HCT116 (cell line): ENCODE measurements at regions not wholly inside any gene's neighbourhood (a gene's known extent, or its start where the extent isn't known, plus 50 kb on each side); places are given as distances from the start of the nearest gene placed in this dataset.

Experiments
- ATAC-seq: fragments of 200-7000 bp; cut with Tn5 transposase; 2 replicates; pipeline ENCODE4 v1.9.1; 2020; ENCODE audit warnings: mild to moderate bottlenecking, moderate library complexity
- BruUV-seq: library from RNA; stranded (reverse); fragments of 400-500 nt; replicated peaks from 2 replicates; lab custom pipeline; 2021; lab: Mats Ljungman, UMichigan
- CTCF ChIA-PET: fragments of 300-600 bp; sonication (Branson Sonifier 250); formaldehyde crosslinking; loops from one replicate; lab custom pipeline; 2021; ENCODE audit warnings: antibody characterized with exemption; lab: Charles Lee
- POLR2A ChIA-PET: fragments of 300-600, 350-600 bp; sonication (Branson Sonifier 250); formaldehyde crosslinking; loops from one replicate; lab custom pipeline; 2021; ENCODE audit warnings: antibody characterized with exemption; lab: Charles Lee
- RAD21 ChIA-PET, 2 experiments: fragments of 300-600 bp; sonication (Branson Sonifier 250); formaldehyde crosslinking; loops; one replicate each; lab custom pipeline; 2023; ENCODE audit warnings: low total read pairs in 2 of 2; ENCODE audit not compliant: uncharacterized antibody in 2 of 2, unreplicated experiment in 2 of 2, low non-redundant PET in 1 of 2; lab: Charles Lee
- DNase-seq: peaks from one replicate; pipeline ENCODE4 v3.0.0-alpha.2; 2010; ENCODE audit warnings: low read depth, low spot score
- H2AFZ ChIP-seq: fragments of 200-600 bp; shearing (Covaris generic), sonication (generic); 2 replicates; pipeline ENCODE4 v1.6.1; 2017; ENCODE audit warnings: low read depth, mixed run types, mixed read lengths, antibody characterized with exemption, low read length; ENCODE audit not compliant: poor library complexity, severe bottlenecking
- H3K27ac ChIP-seq: 2 replicates; pipeline ENCODE4 v1.5.1; 2012; ENCODE audit warnings: low read depth, low read length
- H3K27me3 ChIP-seq: fragments of 200-600 bp; sonication (generic); 2 replicates; pipeline ENCODE4 v1.6.1; 2016; ENCODE audit warnings: mixed run types, low read length, mixed read lengths; ENCODE audit not compliant: insufficient read depth
- H3K36me3 ChIP-seq, 2 experiments: fragments of 200-500 bp in 1 of 2; fragments of 200-600 bp in 1 of 2; sonication (Bioruptor generic) in 1 of 2; sonication (generic) in 1 of 2; 2 replicates each; pipeline versions ENCODE4 v1.5.1 to v1.6.1; 2014 to 2016; ENCODE audit warnings: low read length in 2 of 2, inconsistent platforms in 1 of 2, mixed read lengths in 1 of 2, mixed run types in 1 of 2; ENCODE audit not compliant: insufficient read depth in 2 of 2, control insufficient read depth in 1 of 2
- H3K4me1 ChIP-seq, 2 experiments: fragments of 200-600 bp in 1 of 2; sonication (generic) in 1 of 2; 2 replicates each; pipeline versions ENCODE4 v1.5.1 to v1.6.1; 2012 to 2017; ENCODE audit warnings: low read length in 2 of 2, inconsistent platforms in 1 of 2, mild to moderate bottlenecking in 1 of 2, mixed read lengths in 1 of 2, mixed run types in 1 of 2, moderate library complexity in 1 of 2; ENCODE audit not compliant: insufficient read depth in 2 of 2, control insufficient read depth in 1 of 2
- H3K4me2 ChIP-seq: fragments of 200-600 bp; sonication (generic); 2 replicates; pipeline ENCODE4 v1.6.1; 2017; ENCODE audit warnings: mixed run types, low read length, mixed read lengths
- H3K4me3 ChIP-seq, 2 experiments: fragments of 200-600 bp in 1 of 2; sonication (generic) in 1 of 2; replicated peaks in 1 of 2; 2 replicates each; pipeline ENCODE4 v1.5.1; 2011 to 2016; ENCODE audit warnings: low read length in 2 of 2, control low read depth in 1 of 2, low read depth in 1 of 2, mild to moderate bottlenecking in 1 of 2, mixed read lengths in 1 of 2, mixed run types in 1 of 2
- H3K79me2 ChIP-seq: fragments of 200-600 bp; sonication (generic); 2 replicates; pipeline ENCODE4 v1.6.1; 2017; ENCODE audit warnings: mild to moderate bottlenecking, mixed run types, low read length, moderate library complexity, mixed read lengths; ENCODE audit not compliant: insufficient read depth
- H3K9ac ChIP-seq: fragments of 200-600 bp; sonication (generic); 2 replicates; pipeline ENCODE4 v1.6.1; 2016; ENCODE audit warnings: low read length, mixed read lengths
- H3K9me2 ChIP-seq: fragments of 200-600 bp; sonication (generic), shearing (Covaris generic); 2 replicates; pipeline ENCODE4 v1.6.1; 2017; ENCODE audit warnings: mixed run types, mild to moderate bottlenecking, moderate library complexity; ENCODE audit not compliant: insufficient read depth
- H3K9me3 ChIP-seq, 2 experiments: fragments of 200-500 bp in 1 of 2; fragments of 200-600 bp in 1 of 2; sonication (Bioruptor generic) in 1 of 2; sonication (generic) in 1 of 2; 2 replicates each; pipeline ENCODE4 v1.6.1; 2014 to 2017; ENCODE audit warnings: low read length in 2 of 2, mixed read lengths in 2 of 2, inconsistent platforms in 1 of 2, low read depth in 1 of 2, mild to moderate bottlenecking in 1 of 2, mixed run types in 1 of 2, moderate library complexity in 1 of 2; ENCODE audit not compliant: control insufficient read depth in 1 of 2, insufficient read depth in 1 of 2
- H4K20me1 ChIP-seq: fragments of 200-600 bp; sonication (generic), shearing (Covaris generic); 2 replicates; pipeline ENCODE4 v1.6.1; 2017; ENCODE audit warnings: mixed run types, mild to moderate bottlenecking, moderate library complexity; ENCODE audit not compliant: insufficient read depth
- EGR1 ChIP-seq: IDR thresholded peaks from 2 replicates; pipeline ENCODE4 v1.6.1; 2012; ENCODE audit warnings: low read depth
- EZH2 ChIP-seq: fragments of 200-600 bp; sonication (generic); IDR thresholded peaks from 2 replicates; pipeline ENCODE4 v1.6.1; 2017; ENCODE audit warnings: antibody characterized with exemption, mixed run types
- EZH2phosphoT487 ChIP-seq: fragments of 200-600 bp; IDR thresholded peaks from 2 replicates; pipeline ENCODE4 v1.6.1; 2018; ENCODE audit warnings: antibody characterized with exemption, borderline replicate concordance
- POLR2AphosphoS5 ChIP-seq: IDR thresholded peaks from 2 replicates; pipeline ENCODE4 v1.6.1; 2011; ENCODE audit warnings: mild to moderate bottlenecking, low read depth, low read length, moderate library complexity
- RAD21 ChIP-seq: IDR thresholded peaks from 2 replicates; pipeline ENCODE4 v1.6.1; 2012; ENCODE audit warnings: low read depth, mild to moderate bottlenecking
- SP1 ChIP-seq: IDR thresholded peaks from 2 replicates; pipeline ENCODE4 v1.6.1; 2012; ENCODE audit warnings: low read depth
- SRF ChIP-seq: IDR thresholded peaks from 2 replicates; pipeline ENCODE4 v1.6.1; 2012; ENCODE audit warnings: low read depth
- ZFX ChIP-seq: fragments of 450-650 bp; IDR thresholded peaks from 2 replicates; pipeline ENCODE4 v1.6.1; 2017
- intact Hi-C: fragments of 100-400 bp; cut with micrococcal nuclease; formaldehyde crosslinking; loops from 2 replicates; pipeline ENCODE4 v1.10.0; 2022
- TF ChIP-seq, protein P1 (sequence below): IDR thresholded peaks from 2 replicates; pipeline ENCODE4 v1.6.1; 2012
- TF ChIP-seq, protein P2 (sequence below): IDR thresholded peaks from 2 replicates; pipeline ENCODE4 v1.6.1; 2011; ENCODE audit warnings: mild to moderate bottlenecking, low read length, moderate library complexity; ENCODE audit not compliant: insufficient replicate concordance; ENCODE audit errors: extremely low read depth

DNA sequence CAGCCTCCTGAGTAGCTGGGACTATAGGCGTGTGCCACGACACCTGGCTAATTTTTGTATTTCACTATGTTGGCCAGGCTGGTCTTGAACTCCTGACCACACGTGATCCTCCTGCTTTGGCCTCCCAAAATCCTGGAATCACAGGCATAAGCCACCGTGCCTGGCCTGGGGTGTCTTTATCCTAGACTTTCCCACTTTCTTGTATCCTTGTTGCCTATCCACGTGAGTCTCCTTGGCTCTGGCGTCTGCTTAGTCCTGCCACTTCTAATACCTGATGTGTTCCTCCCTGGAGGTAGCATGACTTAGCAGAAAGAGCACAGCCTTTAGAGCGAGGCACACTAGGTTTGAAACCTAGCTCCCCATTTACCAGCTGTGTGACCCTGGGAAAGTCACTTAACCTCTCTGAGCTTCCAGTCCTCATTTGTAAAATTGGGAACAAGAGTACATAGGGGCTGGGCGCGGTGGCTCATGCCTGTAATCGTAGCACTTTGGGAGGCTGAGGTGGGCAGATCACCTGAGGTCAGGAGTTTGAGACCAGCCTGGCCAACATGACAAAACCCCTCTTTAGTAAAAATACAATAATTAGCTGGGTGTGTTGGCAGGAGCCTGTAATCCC lies 344.6 kb downstream of the TYW1 start:
- no peak for ATAC-seq

DNA sequence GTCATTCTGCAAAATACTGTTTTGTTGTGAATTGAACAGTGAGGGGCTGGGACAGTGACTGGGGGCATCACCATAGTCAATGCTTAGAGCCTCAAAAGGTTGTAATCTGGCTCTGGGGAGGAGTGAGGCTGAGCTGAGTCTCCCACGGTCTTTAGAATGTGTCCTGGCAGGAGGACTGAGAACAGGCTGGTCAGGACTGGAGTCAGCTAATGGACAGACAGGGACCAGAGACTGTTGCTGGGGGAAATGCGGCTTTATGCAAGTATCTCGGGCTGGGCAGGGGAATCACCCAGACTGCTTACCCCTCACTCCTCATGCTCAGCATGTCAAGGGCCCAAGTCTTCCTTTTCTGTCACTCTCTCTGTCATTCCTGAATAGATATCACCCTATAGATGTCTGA lies 346.5 kb downstream of the TYW1 start:
- Histone ChIP-seq H3K4me1 (no peaks in the 10 kb centered on the region), H3K4me3 (no peak overlapping the region), H3K27me3 (no peaks in the 10 kb centered on the region), H3K9me3 (no peaks in the 10 kb centered on the region), H3K9ac (no peak overlapping the region), H3K36me3 (no peaks in the 10 kb centered on the region), H3K79me2 (no peaks in the 10 kb centered on the region), H4K20me1 (no peaks in the 10 kb centered on the region), H3K9me2 (no peaks in the 10 kb centered on the region), H2AFZ (no peak overlapping the region), H3K27ac (no peak overlapping the region), H3K4me2 (no peak overlapping the region)
- DNase-seq: no peak
- ChIA-PET RAD21 (no interaction called here), POLR2A (no interaction called here), CTCF (no interaction called here)
- BruUV-seq: no TSS peak
- TF ChIP-seq ZFX (no peak), SP1 (no peak)
- TF ChIP-seq, protein P1, sequence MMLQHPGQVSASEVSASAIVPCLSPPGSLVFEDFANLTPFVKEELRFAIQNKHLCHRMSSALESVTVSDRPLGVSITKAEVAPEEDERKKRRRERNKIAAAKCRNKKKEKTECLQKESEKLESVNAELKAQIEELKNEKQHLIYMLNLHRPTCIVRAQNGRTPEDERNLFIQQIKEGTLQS: no peak
- ATAC-seq: no peak
- intact Hi-C loops: no loop called here

More for the DNA sequence above, 344.6 kb downstream of the TYW1 start:
- no peak overlapping the region for H3K4me2 ChIP-seq
- no peaks in the 10 kb centered on the region for H3K4me1 ChIP-seq
- H3K9ac ChIP-seq: no peak overlapping the region
- DNase-seq: no peak
- no peaks in the 10 kb centered on the region for H3K9me2 ChIP-seq
- TF ChIP-seq, protein P2, sequence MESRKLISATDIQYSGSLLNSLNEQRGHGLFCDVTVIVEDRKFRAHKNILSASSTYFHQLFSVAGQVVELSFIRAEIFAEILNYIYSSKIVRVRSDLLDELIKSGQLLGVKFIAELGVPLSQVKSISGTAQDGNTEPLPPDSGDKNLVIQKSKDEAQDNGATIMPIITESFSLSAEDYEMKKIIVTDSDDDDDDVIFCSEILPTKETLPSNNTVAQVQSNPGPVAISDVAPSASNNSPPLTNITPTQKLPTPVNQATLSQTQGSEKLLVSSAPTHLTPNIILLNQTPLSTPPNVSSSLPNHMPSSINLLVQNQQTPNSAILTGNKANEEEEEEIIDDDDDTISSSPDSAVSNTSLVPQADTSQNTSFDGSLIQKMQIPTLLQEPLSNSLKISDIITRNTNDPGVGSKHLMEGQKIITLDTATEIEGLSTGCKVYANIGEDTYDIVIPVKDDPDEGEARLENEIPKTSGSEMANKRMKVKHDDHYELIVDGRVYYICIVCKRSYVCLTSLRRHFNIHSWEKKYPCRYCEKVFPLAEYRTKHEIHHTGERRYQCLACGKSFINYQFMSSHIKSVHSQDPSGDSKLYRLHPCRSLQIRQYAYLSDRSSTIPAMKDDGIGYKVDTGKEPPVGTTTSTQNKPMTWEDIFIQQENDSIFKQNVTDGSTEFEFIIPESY: no peak
- TF ChIP-seq EZH2 (no peak), POLR2AphosphoS5 (no peak), RAD21 (no peak), EZH2phosphoT487 (no peak), SRF (no peak), EGR1 (no peak)
- no peaks in the 10 kb centered on the region for H3K27me3 ChIP-seq
- ChIA-PET CTCF (no interaction called here), POLR2A (no interaction called here), RAD21 (no interaction called here)
- no peak overlapping the region for H3K27ac ChIP-seq
- no peaks in the 10 kb centered on the region for H3K9me3 ChIP-seq
- H2AFZ ChIP-seq: no peak overlapping the region
- no TSS peak for BruUV-seq
- intact Hi-C loops: no loop called here
- no peaks in the 10 kb centered on the region for H3K79me2 ChIP-seq
- no peak overlapping the region for H3K4me3 ChIP-seq
- H4K20me1 ChIP-seq: no peaks in the 10 kb centered on the region
- H3K36me3 ChIP-seq: no peaks in the 10 kb centered on the region
